ENCODE measurements at regions not wholly inside any gene's neighbourhood (a gene's known extent, or its start where the extent isn't known, plus 50 kb on each side); places are given as distances from the start of the nearest gene placed in this dataset.
A peak's percentile ranks its signal among the peaks of the same experiment; 100 is the strongest.
"Not testable (repeated sequence)": the region's sequence is repeated elsewhere in the genome, so short reads cannot be mapped to it uniquely, and the experiment has no call there.

- no peak for ATAC-seq
These were observed 237.0 kb downstream of the NFATC2 start for GRCh38 chr20:51305316-51306052.

DNA sequence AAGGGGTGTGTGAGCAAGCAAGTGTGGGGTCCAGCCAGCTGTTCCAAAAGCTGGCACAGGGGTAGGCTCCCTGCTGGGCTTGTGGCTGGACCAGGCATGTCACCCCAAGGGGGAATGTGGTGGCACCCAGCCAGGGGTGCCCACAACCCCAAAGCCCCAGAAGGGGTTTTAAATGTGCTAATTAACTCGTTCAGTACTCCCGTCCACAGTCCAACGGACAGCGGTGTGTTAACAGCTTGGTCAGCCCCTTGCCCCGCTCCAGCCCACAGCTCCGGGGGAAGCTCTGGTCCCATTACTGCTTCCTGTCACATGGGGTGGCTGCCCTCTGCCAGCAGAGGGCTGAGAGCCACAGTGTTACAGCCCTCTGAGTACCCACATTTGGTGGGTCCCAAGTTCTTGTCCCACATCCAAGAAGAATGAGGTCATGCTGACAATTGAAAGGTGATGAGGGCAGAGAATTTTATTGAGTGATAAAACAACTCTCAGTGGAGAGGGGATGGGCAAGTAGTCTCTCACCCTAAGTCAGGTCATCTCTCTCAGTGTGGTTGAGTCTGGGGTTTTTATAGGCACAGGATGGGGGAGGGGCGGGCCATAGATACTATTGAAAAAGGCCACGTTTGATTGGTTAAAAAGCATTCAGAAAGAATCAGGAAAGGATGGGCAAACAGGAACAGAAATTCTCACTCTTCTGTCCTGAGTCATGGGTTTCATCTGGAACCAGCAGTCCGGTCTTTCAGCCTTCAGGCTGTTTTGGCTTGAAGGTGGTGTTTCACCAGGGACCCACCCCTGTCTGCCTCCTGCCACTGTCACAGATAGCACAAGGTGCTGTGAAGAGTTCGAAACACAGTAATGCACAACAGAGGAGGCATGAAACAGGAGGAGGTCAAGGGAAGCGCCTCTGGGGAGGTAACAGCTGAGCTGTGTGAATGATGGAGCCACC is 238.5 kb downstream of the NFATC2 start:
- peak; percentile 46 for ATAC-seq

DNA sequence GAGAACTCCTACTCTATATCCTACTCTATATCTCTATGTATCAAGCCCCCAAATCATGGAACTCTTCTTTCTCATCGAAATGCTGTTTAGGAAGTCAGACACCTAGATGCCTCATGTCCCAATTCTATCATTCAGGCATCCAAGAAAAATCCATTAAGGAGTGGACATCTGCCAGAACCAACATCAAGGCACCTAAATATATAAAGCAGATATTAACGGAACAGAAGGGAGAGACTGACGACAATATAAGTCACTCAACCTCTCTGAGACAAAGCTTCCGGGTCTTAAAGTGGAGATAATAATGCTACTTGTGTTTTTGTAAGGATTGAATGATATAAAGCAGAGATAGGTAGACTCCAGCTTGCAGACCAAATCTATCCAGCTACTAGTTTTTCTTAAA is 241.5 kb downstream of the NFATC2 start:
- ATAC-seq: no peak

GRCh38 chr20:51300104-51300503 is 242.4 kb downstream of the NFATC2 start:
- ATAC-seq: no peak

GRCh38 chr20:51299413-51299812 is 243.1 kb downstream of the NFATC2 start:
- no peak for ATAC-seq

DNA sequence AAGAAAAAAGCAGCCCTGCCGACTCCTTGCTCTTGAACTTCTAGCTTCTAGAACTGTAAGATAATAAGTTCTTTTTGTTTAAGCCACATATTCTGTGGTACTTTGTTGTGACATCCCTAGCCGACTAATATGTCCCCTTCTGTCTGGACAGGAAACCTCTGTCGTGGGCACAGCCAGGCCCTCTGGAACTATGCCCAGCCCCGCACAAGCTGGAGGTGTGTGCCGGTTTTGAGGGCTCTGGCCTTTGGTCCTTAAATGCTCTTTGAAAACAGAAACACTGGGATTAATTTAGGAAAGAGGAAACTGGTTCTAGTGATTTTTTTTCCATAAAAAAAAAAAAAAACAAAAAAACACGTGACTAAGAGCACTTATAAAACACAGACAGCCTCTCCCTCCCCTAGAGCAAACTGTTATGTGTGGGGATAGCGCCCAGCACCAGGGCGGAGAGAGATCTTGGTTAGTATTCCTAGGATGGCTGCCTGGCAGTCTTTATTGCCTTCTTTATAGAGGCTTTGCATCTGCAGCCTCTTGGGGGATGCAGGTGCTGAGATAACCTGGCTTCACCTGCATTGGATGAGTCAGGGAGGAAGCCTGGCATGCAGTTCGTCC is 244.3 kb downstream of the NFATC2 start:
- no peak for ATAC-seq

- ATAC-seq: no peak
These were observed 254.7 kb downstream of the NFATC2 start for GRCh38 chr20:51287628-51288413.

GRCh38 chr20:51286758-51287157 is 255.8 kb downstream of the NFATC2 start:
- no peak for ATAC-seq

DNA sequence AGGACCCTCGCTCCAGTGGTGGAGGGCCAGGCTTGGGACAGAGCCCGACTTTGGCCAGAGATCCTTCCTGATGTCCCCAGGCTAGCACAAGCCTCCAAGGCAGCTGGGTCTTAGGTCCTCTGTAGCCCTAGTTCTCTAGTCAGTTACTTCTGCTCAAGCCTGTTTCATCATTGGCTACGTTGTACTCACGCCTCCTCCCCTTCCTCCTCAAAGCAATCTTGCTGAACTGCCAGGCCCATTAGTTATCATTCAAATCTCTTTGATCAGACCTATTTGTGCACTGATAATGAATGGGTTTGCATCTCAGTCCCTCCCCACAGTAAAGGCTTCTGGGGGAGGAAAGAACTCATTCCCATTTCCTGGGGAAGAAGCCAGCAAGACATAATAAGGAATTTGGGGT is 256.8 kb downstream of the NFATC2 start:
- ATAC-seq: no peak

GRCh38 chr20:51284871-51285270 is 257.6 kb downstream of the NFATC2 start:
- peak; percentile 69 for ATAC-seq

GRCh38 chr20:51284176-51284575 is 258.3 kb downstream of the NFATC2 start:
- no peak for ATAC-seq

DNA sequence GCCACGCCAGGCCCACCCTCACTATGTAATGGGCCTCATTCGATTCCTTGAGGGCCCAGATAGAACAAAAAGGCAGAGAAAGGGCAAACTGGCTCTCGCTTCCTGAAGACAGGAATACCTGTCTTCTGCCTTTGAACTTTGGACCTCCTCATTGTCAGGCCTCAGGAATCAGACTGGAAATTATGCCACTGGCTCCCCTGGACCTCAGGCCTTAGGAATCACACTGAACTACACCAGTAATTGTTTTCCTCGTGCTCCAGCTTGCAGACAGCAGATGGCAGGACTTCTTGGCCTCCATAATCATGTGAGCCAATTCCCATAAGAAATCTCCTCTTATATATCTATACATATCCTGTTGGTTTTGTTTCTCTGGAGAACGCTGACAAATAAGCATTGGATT is 258.6 kb upstream of the KCNG1 start:
- ATAC-seq: no peak

GRCh38 chr20:51280047-51280446 is 257.1 kb upstream of the KCNG1 start:
- ATAC-seq: no peak

DNA sequence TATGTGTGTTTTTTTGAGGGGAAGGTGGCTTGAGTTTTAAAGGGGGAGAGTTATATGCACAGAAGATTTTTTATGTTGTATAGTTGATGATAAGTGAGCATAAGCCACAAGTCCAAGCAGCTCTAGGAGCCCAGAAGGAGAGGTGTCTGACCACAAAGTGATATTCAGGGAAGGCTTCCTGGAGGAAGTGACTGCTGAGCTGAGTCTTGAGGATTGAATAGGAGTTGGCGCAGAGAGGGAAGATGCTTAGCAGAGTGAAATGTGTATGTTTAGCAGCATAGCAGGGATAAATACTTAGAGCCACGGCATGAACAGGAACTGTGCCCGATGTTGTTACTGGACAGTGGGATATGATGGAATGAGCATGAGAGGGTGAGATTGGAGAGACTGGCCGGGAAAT is 255.1 kb upstream of the KCNG1 start:
- ATAC-seq: no peak

DNA sequence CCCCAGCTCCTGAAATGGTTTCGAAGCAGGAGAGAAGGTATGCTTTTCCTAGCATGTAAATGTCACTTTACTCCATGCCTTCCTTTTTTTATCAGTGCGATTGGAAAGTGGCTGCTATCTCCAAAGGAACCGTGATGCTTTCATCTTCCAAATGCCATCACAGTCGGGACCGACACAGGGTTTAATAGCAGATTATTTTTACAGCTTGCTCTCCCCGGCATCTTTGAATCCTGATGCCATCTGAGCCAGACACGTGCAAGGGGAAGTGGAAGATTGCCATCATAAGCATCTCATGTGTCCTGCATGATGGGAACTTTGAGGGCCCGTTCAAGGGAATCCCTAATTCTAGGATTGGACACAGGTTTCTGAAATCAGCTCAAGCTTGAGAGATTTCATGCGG is 253.4 kb upstream of the KCNG1 start:
- no peak for ATAC-seq

DNA sequence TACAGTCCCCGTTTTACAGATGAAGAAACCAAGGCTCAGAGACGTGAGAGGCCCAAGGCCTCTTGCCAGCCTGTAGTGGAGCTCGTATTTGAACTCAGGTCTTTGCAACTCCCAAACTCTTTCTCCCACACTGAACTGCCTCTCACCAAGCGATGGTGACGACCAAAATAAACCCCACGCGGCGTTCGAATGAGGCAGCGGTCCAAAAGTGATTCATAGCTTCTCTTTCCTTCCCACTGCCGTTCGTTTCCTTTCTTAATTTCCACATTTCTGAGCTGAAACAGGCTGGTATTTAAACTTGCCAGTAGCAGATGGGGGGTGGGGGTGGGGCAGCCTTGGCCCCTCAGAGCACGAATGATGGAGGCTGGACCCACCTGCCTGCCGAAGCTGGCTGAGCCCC is 252.9 kb upstream of the KCNG1 start:
- no peak for ATAC-seq

GRCh38 chr20:51275181-51275580 is 252.3 kb upstream of the KCNG1 start:
- no peak for ATAC-seq

DNA sequence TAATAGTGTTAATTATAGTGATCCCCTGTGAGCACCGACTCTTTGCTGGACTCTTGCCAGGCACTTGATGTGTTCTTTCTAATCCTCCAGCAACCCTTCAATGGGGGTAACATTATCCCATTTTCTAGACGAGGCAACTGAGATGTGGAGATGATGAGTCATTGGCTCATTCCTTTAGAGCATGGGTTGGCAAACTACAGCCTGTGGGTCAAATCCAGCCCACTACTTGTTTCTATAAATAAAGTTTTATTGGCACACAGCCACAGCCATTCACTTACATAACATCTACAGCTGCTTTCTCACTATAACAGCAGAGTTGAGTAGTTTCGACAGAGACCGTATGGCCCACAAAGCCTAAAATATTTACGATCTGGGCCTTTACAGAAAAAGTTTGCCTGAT is 249.5 kb upstream of the KCNG1 start:
- no peak for ATAC-seq

DNA sequence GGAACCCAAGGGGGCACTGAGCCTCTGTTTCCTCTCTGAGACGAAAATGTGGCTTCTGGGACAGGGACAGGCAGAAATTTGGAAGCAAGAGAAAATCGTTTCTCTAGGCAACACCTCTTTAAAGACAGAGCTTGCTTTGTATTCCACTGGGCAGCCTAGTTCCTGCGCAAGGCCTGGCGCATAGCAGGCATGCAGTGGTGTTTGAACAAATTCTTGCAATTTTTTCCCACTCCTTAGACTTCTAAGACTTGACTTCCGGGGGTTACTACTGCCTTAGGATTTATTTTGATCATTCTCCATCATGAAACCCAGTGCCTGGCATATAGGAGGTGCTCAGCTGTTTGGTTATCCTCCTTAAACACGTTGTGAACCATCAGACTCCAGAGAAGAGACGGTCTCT is 249.0 kb upstream of the KCNG1 start:
- no peak for ATAC-seq

GRCh38 chr20:51271289-51271688 is 248.4 kb upstream of the KCNG1 start:
- not testable (repeated sequence) for ATAC-seq

DNA sequence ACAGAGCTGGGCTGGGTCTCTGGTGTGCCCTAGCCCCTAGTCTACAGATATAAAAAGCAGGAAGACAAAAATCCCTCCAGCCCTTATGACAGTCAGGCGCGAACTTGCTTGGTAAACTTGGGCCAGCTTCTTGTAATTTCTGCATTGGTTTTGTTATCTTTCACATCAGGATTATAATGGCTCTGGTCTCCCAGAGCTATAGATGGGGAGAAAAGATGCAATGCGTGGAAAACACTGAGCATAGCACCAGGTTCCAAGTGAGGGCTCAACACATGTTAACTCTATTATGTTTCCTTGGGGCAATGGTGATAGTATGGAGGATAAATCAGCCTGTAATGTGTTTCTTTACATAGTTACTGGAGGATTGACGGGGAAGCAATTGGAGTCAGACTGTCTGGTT is 246.8 kb upstream of the KCNG1 start:
- ATAC-seq: no peak

- ATAC-seq: no peak
These were observed 244.8 kb upstream of the KCNG1 start for GRCh38 chr20:51267679-51268078.

- ATAC-seq: no peak
These were observed 243.4 kb upstream of the KCNG1 start for GRCh38 chr20:51266353-51266752.
